HG03432 (cell line): ENCODE measurements at regions not wholly inside any gene's neighbourhood (a gene's known extent, or its start where the extent isn't known, plus 50 kb on each side); places are given as distances from the start of the nearest gene placed in this dataset.
"Not testable (repeated sequence)": the region's sequence is repeated elsewhere in the genome, so short reads cannot be mapped to it uniquely, and the experiment has no call there.

ENCODE experiments used
- ATAC-seq: cut with Tn5 transposase; IDR thresholded peaks from one replicate; pipeline ENCODE4 v1.9.1; 2021; ENCODE audit warnings: mild to moderate bottlenecking, moderate library complexity; ENCODE audit not compliant: unreplicated experiment

DNA sequence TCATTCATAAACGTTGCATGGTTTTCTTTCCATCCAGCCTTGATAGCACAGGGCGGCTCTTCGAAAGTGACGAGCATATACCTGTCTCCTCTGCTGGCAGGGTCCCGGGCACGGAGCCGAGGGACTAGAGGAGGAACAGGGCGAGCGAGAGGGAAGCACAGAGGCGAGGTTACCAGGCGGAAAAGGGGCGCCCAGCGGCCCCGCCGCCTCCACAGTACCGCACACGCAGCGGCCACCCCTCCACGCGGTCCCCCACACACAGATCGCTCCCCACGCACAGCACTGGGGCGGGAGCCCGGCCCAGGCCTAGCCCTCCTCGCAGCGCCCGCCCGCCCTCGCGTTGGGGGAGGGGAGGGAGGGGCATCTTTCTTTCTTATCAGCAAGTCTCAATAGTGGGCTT lies 296.6 kb upstream of the DAB2 start:
- ATAC-seq, result no peak

- no peak for ATAC-seq
Measured at GRCh38 chr5:39720136-39720535, 295.4 kb upstream of the DAB2 start.

DNA sequence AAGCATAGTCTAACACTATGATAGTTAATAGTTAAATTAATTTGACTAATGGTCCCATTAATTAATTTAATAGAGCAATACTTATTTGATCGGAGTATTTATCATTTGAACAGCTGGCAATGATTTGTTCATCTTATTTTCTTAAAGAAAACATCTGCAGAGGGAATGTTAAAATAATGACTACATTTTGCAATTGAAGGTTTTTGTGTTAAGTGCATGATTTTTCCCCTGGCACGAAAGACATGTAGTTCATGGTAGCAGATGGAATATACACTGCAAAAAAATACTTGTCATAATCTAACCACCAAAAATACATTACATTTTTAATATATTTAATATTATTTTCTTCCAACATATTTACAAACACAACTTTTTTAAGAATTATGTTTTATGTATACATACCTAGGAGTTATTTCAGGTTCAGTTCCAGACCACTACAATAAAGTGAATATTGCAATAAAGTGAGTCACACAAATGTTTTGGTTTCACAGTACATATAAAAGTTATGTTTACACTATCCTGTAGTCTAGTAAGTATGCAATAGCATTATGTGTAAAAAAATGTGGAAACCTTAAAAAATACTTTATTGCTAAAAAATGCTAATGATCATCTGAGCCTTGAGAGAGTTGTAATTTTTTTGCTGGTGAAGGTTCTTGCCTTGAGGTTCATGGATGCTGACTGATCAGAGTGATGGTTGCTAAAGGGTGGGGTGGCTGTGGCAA lies 292.6 kb upstream of the DAB2 start:
- no peak for ATAC-seq

DNA sequence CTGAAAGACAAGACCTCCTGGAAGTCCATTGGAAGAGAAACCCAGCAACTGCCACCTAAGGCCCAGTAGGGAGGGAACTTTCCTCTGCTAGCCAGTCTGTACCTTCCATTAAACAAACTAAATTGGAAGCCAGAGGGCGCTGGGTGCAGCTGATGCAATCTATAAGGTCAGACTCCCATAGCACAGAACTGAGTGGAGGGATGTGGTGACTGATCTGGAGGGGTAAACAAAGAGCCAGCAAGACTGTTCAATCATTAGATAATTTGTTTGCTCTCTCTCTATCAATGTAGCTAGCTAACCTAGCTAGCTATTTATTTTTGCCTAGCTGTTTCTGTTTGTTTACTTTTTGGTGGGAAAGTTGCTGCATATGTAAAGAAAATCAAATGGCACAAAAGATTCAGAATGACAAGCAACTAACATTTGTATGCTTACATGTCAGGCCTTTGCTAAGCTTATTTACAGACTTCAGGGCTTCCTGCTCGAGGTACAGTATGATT lies 291.8 kb upstream of the DAB2 start:
- peak; percentile 74 for ATAC-seq

DNA sequence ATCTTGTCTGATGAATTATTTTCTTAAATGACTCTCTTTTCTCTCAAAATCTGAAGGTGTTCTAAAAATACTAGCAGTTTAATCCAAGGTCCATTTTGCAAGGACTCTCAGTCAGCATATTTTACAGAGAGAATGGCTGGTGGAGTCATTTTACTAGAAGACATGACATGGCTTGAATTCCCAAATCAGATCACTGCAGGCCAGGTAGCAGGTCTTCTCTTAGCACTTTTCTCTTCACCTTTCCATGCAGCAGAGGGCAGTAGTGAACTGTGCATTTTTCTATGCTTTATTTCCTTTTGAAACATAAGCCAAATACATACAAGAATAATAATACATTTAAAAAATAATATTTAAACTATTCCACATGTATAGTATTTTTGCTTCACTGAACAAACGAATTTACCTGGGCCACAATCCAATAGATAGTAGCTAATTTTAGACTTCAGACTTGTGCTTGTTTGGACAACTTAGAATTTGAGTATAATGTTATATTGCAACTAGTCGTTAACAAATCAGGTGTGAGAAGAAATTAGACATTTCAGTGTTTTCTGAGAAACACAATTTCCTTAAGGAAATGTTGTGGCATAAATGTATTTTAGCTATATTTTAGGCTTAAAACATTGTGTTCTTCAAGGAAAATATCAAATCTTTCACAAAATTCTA lies 289.4 kb upstream of the DAB2 start:
- peak; percentile 58 for ATAC-seq

GRCh38 chr5:39713250-39713916 lies 288.6 kb upstream of the DAB2 start:
- ATAC-seq, result no peak

DNA sequence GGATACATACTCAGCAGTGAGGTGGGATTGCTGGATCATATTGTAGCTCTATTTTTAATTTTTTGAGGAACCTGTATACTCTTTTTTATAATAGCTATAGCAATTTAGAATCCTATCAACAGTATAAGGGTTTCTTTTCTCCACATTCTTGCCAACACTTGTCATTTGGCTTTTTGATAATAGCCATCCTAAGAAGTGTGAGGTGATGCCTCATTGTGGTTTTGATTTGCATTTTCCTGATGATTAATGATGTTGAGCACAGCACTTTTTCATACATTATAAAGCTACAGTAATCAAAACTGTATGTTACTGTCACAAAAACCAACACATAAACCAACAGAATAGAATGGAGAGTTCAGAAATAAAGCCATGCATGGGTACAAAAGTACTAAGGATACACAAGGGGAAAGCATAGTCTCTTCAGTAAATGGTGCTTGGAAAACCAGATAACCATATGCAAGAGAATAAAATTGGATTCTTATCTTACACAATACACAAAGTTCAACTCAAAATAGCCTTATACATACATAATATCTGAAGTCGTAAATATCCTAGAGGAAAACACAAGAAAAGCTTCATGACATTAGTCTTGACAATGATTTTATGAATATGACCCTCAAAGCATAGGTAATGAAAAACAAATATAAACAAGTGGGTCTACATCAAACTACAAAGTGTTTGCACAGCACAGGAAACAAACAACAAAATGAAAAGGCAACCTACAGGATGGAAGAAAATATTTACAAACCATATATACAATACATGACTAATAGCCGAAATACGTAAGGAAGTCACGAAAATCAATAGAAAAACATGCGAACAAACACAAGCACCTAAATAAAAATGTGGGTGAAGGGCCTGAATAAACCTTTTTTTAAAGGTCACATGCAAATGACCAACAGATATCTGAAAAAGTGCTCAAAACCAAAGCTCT lies 287.8 kb upstream of the DAB2 start:
- no peak for ATAC-seq

GRCh38 chr5:39711821-39712220 lies 287.0 kb upstream of the DAB2 start:
- ATAC-seq, result no peak

DNA sequence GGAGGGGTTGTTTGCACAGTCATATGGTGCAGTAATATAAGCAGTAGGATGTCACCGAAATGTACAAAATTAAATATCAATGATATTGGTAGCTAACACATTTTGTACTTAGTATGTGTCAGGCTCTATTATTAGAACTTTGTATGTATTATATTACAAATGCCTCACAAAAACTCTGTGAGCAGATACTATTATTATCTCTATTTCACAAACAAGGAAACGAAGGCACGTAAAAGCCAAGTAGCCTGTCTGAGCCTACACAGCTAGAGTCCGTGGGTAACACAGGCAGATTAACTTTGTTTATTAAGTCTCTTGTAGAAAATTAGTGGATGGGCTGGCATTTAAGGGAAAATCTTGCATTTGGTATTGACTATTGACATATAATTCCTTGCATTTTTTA lies 284.3 kb upstream of the DAB2 start:
- no peak for ATAC-seq

GRCh38 chr5:39702928-39703327 lies 278.1 kb upstream of the DAB2 start:
- ATAC-seq, result no peak

- ATAC-seq, result no peak
Measured at GRCh38 chr5:39700523-39700922, 275.7 kb upstream of the DAB2 start.

- no peak for ATAC-seq
Measured at GRCh38 chr5:39698838-39699560, 274.2 kb upstream of the DAB2 start.

- no peak for ATAC-seq
Measured at GRCh38 chr5:39697881-39698280, 273.1 kb upstream of the DAB2 start.

- no peak for ATAC-seq
Measured at GRCh38 chr5:39696672-39697398, 272.1 kb upstream of the DAB2 start.

DNA sequence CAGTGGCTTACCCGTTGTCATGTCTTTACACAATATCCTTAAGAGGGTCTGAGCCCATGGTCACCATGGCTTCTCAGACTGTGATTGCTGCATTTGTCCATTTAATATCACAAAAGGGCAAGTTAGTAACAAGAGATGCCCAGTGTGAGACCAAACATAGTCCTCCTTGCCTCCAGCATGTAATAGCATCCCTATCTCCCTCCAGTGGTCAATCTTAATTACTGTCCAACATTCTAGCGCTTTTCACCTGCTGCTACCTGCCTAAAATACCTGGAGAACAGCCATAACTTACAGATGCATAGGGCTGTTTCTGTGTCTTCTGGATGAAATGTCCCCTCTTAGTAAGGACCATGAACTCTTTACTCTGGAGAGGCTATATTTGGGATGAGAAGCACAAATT lies 267.2 kb upstream of the DAB2 start:
- ATAC-seq, result no peak

DNA sequence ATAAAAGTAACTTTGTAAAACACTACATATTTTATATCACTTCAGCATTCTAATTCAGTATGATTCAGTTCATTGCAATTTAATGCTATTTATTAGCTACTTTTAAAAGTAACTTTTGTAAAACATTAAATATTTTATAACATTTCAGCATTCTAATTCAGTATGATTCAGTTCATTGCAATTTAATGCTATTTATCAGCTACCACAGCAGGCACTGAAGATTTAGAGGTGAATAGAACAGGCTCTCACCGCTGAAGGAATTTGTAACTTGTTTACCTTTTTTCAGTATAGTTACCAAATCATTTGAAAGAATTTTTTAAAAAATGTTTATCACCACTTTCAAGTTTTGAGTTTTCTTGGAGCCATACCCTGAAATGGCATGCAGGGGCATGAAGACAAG lies 266.4 kb upstream of the DAB2 start:
- no peak for ATAC-seq

DNA sequence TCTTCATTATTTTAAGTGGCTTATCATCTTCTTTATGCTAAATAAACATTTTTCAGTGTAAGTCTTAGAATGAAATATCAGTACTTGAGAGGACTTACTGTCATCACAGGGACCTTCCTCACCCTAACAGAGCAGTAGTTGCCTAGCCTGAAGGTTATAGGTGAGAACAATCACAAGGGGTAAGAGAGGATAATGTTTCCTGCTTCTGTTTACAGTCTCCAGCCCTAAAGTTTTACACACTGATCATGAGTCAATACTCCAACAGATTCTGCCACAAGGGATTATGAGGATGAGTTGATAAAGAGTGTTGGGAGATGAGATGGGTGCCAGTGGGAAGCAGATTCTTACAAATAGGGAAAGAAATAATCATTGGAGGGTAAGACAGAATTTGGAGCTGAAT lies 265.1 kb upstream of the DAB2 start:
- ATAC-seq, result no peak

- not testable (repeated sequence) for ATAC-seq
Measured at GRCh38 chr5:39687924-39688323, 263.1 kb upstream of the DAB2 start.

DNA sequence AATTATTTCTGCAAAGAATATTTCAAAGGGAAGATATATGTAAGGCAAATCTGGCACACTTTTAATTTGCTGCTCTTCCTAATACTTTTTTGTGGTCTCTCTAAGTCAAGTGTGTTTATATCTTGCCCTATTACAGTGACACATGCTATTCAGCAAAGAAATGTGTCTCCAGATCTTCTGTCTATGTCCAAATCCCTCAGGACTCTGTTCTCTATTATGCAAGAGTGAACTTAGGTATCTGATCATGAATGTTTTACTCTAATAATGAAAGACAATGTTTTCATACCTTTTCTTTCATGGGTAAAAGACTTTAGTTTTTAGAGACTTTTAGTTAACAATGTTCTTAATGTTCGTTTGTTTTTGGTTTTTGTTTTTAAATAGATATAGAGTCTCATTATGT lies 255.4 kb upstream of the DAB2 start:
- ATAC-seq, result no peak

- no peak for ATAC-seq
Measured at GRCh38 chr5:39678534-39678933, 253.8 kb upstream of the DAB2 start.
